SK-N-SH (cell line): ENCODE measurements at regions not wholly inside any gene's neighbourhood (a gene's known extent, or its start where the extent isn't known, plus 50 kb on each side); places are given as distances from the start of the nearest gene placed in this dataset.

Source experiments
- CTCF ChIP-seq: fragments of 200-600 bp; sonication (generic); IDR thresholded peaks from 2 replicates; pipeline ENCODE4 v1.6.1; 2017; ENCODE audit warnings: antibody characterized with exemption, mild to moderate bottlenecking, moderate library complexity
- JUND ChIP-seq: IDR thresholded peaks from 2 replicates; pipeline ENCODE4 v1.4.0; 2012
- SIN3A ChIP-seq: IDR thresholded peaks from 2 replicates; pipeline ENCODE4 v1.6.1; 2012; ENCODE audit warnings: low read depth, mild to moderate bottlenecking, low read length, moderate library complexity, borderline replicate concordance

GRCh38 chr5:152246401-152246800, 158.7 kb downstream of the NMUR2 start:
- no peak for TF ChIP-seq CTCF
- TF ChIP-seq SIN3A: no peak
- TF ChIP-seq JUND: no peak
